ENCODE measurements at regions not wholly inside any gene's neighbourhood (a gene's known extent, or its start where the extent isn't known, plus 50 kb on each side); places are given as distances from the start of the nearest gene placed in this dataset.

DNA sequence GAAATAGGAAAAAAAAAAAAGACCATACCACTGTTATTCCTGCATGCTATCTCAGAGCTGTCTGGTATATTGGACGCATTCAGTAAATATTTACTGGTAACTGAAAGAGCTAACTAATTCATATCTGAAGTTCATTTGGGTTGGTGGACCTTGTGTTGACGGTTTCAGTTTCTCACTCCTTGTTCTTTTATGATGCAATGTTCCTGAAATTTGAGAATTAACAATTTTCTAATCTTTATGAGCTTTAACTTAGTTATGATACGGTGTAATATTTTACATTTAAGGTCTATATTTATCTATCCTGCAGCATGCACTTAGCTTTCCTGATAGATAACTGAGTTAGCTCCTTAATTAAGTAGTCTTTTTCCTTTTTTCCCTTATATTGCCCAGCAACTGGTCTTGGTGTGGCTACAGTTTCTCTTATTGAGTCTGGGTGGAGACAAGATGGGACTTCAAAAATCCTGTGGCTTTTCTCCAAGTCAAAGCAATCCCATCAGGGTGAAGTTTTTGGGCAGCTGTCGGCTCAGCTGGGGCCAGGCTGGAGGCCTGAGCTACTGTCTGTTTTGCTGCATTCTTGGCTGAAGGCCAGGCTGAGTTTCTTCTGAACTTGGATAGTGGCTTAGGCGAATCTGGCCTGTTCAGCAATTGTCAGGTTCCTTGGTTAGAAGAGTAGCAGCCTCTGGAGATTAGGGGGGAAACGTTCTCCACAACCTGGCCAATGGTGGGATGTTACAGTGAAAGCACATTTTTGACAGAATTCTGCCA is 78.4 kb upstream of the MEX3C start:
- 86 to 88% methylated on average over 5 of the region's 6 CpGs for WGBS, 2 experiments
- Histone ChIP-seq H3K36me3 (ENCODE audit: control insufficient read depth, insufficient read depth, low read length) (no peaks in the 10 kb centered on the region), H3K4me3 (ENCODE audit: insufficient read depth, low read depth, low read length) (no peak overlapping the region), H3K27ac (ENCODE audit: insufficient read depth, low read depth, low read length, poor library complexity, severe bottlenecking) (no peak overlapping the region), H3K9me3 (ENCODE audit: control insufficient read depth, low read length) (no peaks in the 10 kb centered on the region), H3K27me3 (ENCODE audit: control insufficient read depth, insufficient read depth, low read length, poor library complexity, severe bottlenecking) (no peaks in the 10 kb centered on the region), H3K4me1 (ENCODE audit: control insufficient read depth, insufficient read depth, low read length) (no peaks in the 10 kb centered on the region)

DNA sequence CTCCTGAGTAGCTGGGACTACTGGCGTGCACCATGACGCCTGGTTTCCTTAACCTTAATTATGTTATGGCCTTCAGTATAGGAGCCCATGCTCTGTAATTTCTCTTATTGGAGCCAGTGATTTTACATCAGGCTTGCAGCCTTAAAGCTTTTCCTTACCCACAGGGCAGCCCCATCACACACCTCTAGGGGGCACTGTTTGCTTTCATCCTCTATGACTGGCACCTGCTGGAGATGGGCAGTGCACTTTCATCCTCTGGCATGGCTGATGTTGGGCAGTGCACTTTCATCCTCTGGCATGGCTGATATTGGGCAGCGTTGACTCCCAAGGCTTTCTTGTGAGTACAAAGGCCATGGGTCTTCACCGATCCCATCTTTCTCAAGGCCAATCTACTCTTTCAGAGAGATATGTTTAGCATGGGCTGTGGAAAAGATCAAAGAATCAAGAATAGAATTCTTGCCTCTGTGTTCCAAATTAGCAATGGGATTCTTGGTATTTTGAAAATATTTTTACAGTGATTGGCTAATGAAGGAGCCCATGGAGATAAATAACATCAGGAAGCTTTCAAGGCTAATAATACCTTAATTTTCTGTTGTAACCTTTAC is 80.7 kb upstream of the MEX3C start:
- H3K36me3 ChIP-seq (ENCODE audit: control insufficient read depth, insufficient read depth, low read length) = no peaks in the 10 kb centered on the region
- no peaks in the 10 kb centered on the region for H3K9me3 ChIP-seq (ENCODE audit: control insufficient read depth, low read length)
- no peak overlapping the region for H3K4me3 ChIP-seq (ENCODE audit: insufficient read depth, low read depth, low read length)
- no peaks in the 10 kb centered on the region for H3K27me3 ChIP-seq (ENCODE audit: control insufficient read depth, insufficient read depth, low read length, poor library complexity, severe bottlenecking)
- no peak overlapping the region for H3K27ac ChIP-seq (ENCODE audit: insufficient read depth, low read depth, low read length, poor library complexity, severe bottlenecking)
- 64 to 80% methylated on average over 4 of the region's 4 CpGs for WGBS, 2 experiments
- H3K4me1 ChIP-seq (ENCODE audit: control insufficient read depth, insufficient read depth, low read length) = no peaks in the 10 kb centered on the region

DNA sequence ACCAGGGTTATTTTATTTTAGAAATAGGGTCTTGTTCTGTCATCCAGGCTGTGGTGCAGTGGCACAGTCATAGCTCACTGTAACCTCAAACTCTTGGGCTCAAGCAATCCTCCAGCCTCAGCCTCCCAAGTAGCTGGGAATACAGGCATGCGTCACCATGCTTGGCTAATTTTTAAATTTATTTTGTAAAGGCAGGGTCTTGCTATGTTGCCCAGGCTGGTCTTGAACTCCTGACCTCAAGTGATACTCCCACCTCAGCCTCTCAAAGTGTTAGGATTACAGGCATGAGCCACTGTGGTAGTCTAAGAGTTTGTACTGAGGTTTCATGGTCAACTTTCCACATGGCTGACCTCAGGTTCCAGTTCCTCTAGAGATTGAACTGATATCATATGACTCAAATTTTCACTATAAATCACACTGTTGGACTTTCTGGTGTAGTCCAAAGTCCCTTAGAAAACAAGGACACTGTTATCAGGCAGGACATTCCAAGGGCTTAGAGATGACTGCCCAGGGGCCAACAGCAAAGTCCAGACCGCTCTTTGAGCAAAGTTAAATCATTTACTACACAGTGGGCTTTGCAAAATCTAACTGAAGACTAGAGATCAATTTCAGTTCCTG is 82.0 kb upstream of the MEX3C start:
- WGBS, 2 experiments = 95% methylated on average over 2 of the region's 2 CpGs
- no peak overlapping the region for H3K27ac ChIP-seq (ENCODE audit: insufficient read depth, low read depth, low read length, poor library complexity, severe bottlenecking)
- no peaks in the 10 kb centered on the region for H3K36me3 ChIP-seq (ENCODE audit: control insufficient read depth, insufficient read depth, low read length)
- no peaks in the 10 kb centered on the region for H3K4me1 ChIP-seq (ENCODE audit: control insufficient read depth, insufficient read depth, low read length)
- H3K9me3 ChIP-seq (ENCODE audit: control insufficient read depth, low read length) = no peaks in the 10 kb centered on the region
- no peak overlapping the region for H3K4me3 ChIP-seq (ENCODE audit: insufficient read depth, low read depth, low read length)
- no peaks in the 10 kb centered on the region for H3K27me3 ChIP-seq (ENCODE audit: control insufficient read depth, insufficient read depth, low read length, poor library complexity, severe bottlenecking)

DNA sequence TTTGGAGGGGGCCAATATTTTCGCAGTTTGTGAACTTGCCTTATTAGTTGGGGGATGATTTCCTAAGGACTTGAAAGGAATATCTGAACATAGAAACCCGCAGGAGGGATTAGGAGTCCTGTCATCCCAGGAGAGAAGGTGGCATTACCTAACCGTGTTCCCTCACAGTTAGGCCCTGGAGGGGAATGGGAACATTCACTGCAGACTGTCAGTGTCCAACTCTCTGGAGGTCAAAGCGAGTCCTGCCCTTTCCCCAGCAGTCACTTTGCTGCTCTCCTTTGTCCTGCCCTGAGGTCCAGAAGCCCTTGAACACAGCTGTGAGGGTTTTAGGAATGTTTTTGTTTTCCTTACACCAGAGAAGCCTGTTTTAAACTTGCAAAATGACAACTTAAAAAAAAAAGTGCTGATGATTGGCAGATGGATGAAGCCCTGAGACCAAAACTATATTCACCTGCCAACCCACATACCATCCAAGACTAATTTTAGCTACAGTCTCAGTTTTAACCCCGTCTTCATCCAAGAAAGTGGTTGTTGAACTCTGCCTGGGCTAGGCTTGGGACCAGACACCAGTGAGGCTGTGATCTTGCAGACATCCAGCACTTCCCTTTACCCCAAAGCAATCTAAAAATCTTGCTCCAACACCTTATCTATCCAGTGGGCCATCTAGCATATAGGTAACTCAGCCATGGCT is 90.5 kb upstream of the MEX3C start:
- whole genome bisulfite sequencing, 2 experiments = 88 to 92% methylated on average over 5 of the region's 5 CpGs
- no peaks in the 10 kb centered on the region for H3K36me3 ChIP-seq (ENCODE audit: control insufficient read depth, insufficient read depth, low read length)

DNA sequence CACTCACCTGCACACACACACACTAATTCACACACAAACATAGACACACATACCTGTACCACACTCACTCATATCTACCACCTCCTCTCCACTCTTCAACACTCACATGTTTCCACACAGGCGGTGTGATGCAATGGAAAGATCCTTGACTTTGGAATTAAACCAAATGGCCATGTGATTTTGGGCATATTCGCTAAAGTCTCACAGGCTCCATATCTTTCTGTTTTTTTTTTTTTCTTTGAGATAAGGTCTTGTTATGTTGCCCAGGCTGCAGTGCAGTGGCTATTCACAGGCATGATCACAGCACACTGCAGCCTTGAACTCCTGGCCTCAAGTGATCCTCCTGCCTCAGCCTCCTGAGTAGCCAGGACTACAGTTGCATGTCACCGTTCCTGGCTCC is 91.1 kb upstream of the MEX3C start:
- H3K4me3 ChIP-seq (ENCODE audit: insufficient read depth, low read depth, low read length) = no peak overlapping the region
- H3K4me1 ChIP-seq (ENCODE audit: control insufficient read depth, insufficient read depth, low read length) = no peaks in the 10 kb centered on the region
- no peak overlapping the region for H3K27ac ChIP-seq (ENCODE audit: insufficient read depth, low read depth, low read length, poor library complexity, severe bottlenecking)
- no peaks in the 10 kb centered on the region for H3K27me3 ChIP-seq (ENCODE audit: control insufficient read depth, insufficient read depth, low read length, poor library complexity, severe bottlenecking)
- 94 to 97% methylated on average over 3 of the region's 3 CpGs for WGBS, 2 experiments
- H3K36me3 ChIP-seq (ENCODE audit: control insufficient read depth, insufficient read depth, low read length) = no peaks in the 10 kb centered on the region
- no peaks in the 10 kb centered on the region for H3K9me3 ChIP-seq (ENCODE audit: control insufficient read depth, low read length)

More for the DNA sequence above, 90.5 kb upstream of the MEX3C start:
- H3K27me3 ChIP-seq (ENCODE audit: control insufficient read depth, insufficient read depth, low read length, poor library complexity, severe bottlenecking) = no peaks in the 10 kb centered on the region
- H3K4me3 ChIP-seq (ENCODE audit: insufficient read depth, low read depth, low read length) = no peak overlapping the region
- no peaks in the 10 kb centered on the region for H3K4me1 ChIP-seq (ENCODE audit: control insufficient read depth, insufficient read depth, low read length)
- no peak overlapping the region for H3K27ac ChIP-seq (ENCODE audit: insufficient read depth, low read depth, low read length, poor library complexity, severe bottlenecking)
- no peaks in the 10 kb centered on the region for H3K9me3 ChIP-seq (ENCODE audit: control insufficient read depth, low read length)

DNA sequence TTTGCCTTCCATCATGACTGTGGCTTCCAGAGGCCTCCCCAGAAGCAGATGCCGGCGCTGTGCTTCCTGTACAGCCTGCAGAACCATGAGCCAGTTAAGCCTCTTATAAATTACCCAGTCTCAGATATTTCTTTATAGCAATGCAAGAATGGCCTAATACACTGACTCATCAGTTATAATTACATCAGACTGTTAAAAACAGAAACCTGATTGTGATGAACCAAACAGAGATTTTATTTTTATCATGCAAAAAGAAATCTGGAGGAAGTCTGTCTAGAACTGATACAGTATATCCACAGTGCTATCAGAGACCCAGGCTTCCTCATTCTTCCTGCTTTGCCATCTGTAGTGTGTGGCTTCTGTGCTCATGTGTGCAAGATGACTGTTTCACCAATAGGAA is 93.4 kb upstream of the MEX3C start:
- Histone ChIP-seq H3K4me1 (ENCODE audit: control insufficient read depth, insufficient read depth, low read length) (no peaks in the 10 kb centered on the region), H3K4me3 (ENCODE audit: insufficient read depth, low read depth, low read length) (no peak overlapping the region), H3K36me3 (ENCODE audit: control insufficient read depth, insufficient read depth, low read length) (no peaks in the 10 kb centered on the region), H3K9me3 (ENCODE audit: control insufficient read depth, low read length) (no peaks in the 10 kb centered on the region), H3K27me3 (ENCODE audit: control insufficient read depth, insufficient read depth, low read length, poor library complexity, severe bottlenecking) (no peaks in the 10 kb centered on the region), H3K27ac (ENCODE audit: insufficient read depth, low read depth, low read length, poor library complexity, severe bottlenecking) (no peak overlapping the region)
- whole genome bisulfite sequencing, 2 experiments = 94 to 97% methylated on average over 2 of the region's 2 CpGs

DNA sequence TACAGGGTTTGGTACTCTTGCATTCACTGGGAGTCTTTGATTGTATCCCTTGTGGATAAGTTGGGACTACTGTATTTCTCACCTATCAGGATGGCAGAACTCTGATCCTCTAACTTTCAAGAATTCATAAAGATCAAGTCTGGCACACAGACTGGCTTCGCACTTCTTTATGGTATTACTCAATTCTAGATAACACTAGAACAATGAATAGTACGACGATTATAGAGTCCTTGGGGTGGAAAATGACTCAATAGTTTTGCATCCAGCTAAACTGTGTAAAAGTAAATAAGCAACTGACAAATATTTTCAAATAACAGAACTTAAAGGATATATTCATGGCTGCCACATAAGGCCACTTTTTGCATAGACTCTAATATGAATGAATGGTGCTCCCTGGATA is 103.4 kb upstream of the MEX3C start:
- no peak overlapping the region for H3K27ac ChIP-seq (ENCODE audit: insufficient read depth, low read depth, low read length, poor library complexity, severe bottlenecking)
- H3K27me3 ChIP-seq (ENCODE audit: control insufficient read depth, insufficient read depth, low read length, poor library complexity, severe bottlenecking) = no peaks in the 10 kb centered on the region
- no peak overlapping the region for H3K4me3 ChIP-seq (ENCODE audit: insufficient read depth, low read depth, low read length)
- H3K9me3 ChIP-seq (ENCODE audit: control insufficient read depth, low read length) = no peaks in the 10 kb centered on the region
- WGBS, 2 experiments = 93 to 100% methylated on average over 1 to 3 of the region's 3 CpGs
- H3K36me3 ChIP-seq (ENCODE audit: control insufficient read depth, insufficient read depth, low read length) = no peaks in the 10 kb centered on the region
- no peaks in the 10 kb centered on the region for H3K4me1 ChIP-seq (ENCODE audit: control insufficient read depth, insufficient read depth, low read length)

DNA sequence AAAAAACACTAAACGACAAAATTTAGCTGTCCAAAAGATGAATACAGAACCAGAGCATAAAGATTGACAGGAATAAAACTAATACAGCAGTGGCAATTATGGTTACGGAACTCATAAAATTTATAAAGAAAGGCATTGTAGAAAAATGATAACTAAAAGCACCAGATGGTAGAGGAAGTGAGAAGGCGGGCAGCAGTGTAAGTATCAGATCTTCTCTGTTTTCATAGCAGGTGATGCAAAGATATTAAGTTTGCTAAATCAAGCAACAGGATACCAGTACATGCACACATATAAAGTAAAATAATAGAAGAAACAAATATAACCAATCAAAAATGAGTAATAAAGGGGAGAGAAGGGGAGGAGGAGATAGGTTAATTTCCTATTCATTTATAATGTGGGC is 103.9 kb upstream of the MEX3C start:
- Histone ChIP-seq H3K9me3 (ENCODE audit: control insufficient read depth, low read length) (no peaks in the 10 kb centered on the region), H3K27me3 (ENCODE audit: control insufficient read depth, insufficient read depth, low read length, poor library complexity, severe bottlenecking) (no peaks in the 10 kb centered on the region), H3K27ac (ENCODE audit: insufficient read depth, low read depth, low read length, poor library complexity, severe bottlenecking) (no peak overlapping the region), H3K4me3 (ENCODE audit: insufficient read depth, low read depth, low read length) (no peak overlapping the region), H3K36me3 (ENCODE audit: control insufficient read depth, insufficient read depth, low read length) (no peaks in the 10 kb centered on the region), H3K4me1 (ENCODE audit: control insufficient read depth, insufficient read depth, low read length) (no peaks in the 10 kb centered on the region)
- 96 to 98% methylated on average over 3 of the region's 3 CpGs for WGBS, 2 experiments

DNA sequence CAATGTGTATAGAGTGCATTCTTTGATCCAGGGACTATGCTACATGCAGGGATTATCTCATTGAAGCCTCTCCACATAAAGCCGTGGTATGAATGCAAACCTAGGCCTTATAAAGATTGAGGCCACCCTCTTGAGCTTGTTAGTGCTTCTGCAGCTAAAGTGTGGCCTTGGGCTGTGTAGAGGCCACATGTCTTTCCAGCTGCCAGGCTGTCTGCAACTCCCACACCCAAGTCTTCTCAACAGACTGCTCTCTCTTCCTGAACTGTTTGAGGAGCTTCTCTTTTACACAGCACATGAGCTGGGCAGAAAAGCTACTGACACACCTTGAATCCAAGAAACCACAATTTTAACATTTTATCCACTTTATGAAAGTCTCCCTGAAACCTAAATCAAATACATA is 119.2 kb upstream of the MEX3C start:
- H3K27me3 ChIP-seq (ENCODE audit: control insufficient read depth, insufficient read depth, low read length, poor library complexity, severe bottlenecking) = no peaks in the 10 kb centered on the region
- no peak overlapping the region for H3K27ac ChIP-seq (ENCODE audit: insufficient read depth, low read depth, low read length, poor library complexity, severe bottlenecking)
- no peak overlapping the region for H3K4me3 ChIP-seq (ENCODE audit: insufficient read depth, low read depth, low read length)
- H3K4me1 ChIP-seq (ENCODE audit: control insufficient read depth, insufficient read depth, low read length) = peaks cover 3% of the 10 kb centered on the region
- WGBS, 2 experiments = 87 to 90% methylated on average over 1 of the region's 1 CpG
- no peaks in the 10 kb centered on the region for H3K36me3 ChIP-seq (ENCODE audit: control insufficient read depth, insufficient read depth, low read length)
- H3K9me3 ChIP-seq (ENCODE audit: control insufficient read depth, low read length) = no peaks in the 10 kb centered on the region

DNA sequence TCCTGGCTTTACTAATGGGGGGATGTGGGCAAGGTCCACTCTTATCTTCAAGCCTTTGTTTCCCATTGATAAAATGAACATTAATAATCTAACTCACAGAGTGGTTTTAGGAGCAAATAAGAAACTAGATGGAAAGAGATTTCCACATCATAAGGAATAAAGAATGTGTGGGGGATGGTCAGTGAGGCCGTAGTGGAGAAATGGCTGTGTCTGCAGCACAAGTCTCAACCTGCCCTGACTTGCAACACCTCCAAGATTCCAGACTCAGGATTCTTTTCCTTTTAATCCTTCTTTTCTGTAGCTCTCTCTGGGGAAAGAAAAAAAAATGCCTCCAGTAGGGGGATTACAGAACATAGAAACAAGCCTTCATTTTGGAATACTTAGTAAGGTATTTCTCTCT is 124.2 kb upstream of the MEX3C start:
- Histone ChIP-seq H3K27ac (ENCODE audit: insufficient read depth, low read depth, low read length, poor library complexity, severe bottlenecking) (no peak overlapping the region), H3K4me1 (ENCODE audit: control insufficient read depth, insufficient read depth, low read length) (peaks cover 7% of the 10 kb centered on the region), H3K36me3 (ENCODE audit: control insufficient read depth, insufficient read depth, low read length) (no peaks in the 10 kb centered on the region), H3K27me3 (ENCODE audit: control insufficient read depth, insufficient read depth, low read length, poor library complexity, severe bottlenecking) (no peaks in the 10 kb centered on the region), H3K4me3 (ENCODE audit: insufficient read depth, low read depth, low read length) (no peak overlapping the region), H3K9me3 (ENCODE audit: control insufficient read depth, low read length) (no peaks in the 10 kb centered on the region)
- WGBS, 2 experiments = 40 to 64% methylated on average over 1 of the region's 1 CpG

Data from ectodermal cell (in vitro differentiated cells).